ENCODE measurements at regions not wholly inside any gene's neighbourhood (a gene's known extent, or its start where the extent isn't known, plus 50 kb on each side); places are given as distances from the start of the nearest gene placed in this dataset.

DNA sequence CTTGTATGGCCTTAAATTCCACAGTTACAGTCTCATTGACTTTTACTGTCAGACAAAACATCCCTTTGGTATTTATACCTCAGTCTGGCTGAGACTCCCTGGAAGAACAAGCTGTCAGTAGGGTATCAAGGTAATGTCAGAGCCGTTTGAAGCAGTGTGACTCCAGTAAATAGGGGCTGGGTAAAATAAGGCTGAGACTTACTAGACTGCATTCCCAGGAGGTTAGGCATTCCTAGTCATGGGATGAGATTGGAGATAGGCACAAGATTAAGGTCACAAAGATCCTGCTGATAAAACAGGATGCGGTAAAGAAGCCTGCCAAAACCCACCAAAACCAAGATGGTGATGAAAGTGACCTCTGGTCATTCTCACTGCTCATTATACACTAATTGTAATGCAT is 219.5 kb upstream of the SKOR2 start:
- DNase-seq (ENCODE audit: low read depth in 2 of 2) = no peak

DNA sequence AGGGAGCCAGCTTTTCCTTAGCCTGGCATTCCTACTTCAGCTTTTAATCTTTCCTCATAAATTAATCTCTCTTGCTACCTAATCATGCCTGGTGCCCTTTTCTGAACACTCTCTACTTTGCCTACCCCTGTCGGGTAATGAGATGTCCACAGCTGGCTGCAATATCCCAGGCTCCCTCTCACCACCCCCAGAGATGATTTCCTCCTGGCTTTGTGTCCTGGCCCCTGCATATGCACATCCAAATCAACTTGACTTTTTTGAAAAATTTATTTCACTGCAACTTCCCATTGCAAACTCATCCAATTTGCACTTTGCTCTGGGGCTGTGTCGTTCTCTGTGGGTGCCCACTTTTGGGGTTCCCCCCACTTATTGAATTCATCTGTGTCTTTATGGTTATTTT is 218.1 kb upstream of the SKOR2 start:
- no peak for DNase-seq (ENCODE audit: low read depth in 2 of 2)

DNA sequence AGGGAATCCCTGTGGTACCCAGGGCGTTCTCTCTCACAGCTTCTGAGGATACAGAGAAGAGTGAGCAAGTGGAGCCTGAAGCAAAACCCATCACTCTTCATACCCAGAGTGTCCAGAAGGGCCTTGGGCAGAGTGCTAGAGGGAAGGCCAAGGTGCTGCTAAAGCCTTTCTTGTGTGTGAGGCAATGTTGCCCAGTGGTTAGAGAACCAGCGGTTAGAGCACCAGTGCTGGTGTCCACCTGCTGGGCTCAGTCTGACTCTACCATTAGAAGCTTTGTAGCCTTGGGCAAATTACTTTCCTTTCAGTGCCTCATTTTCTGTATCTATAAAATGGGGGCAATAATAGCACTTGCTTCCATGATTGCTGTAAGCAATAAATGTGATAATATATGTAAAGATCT is 210.5 kb upstream of the SKOR2 start:
- no peak for DNase-seq (ENCODE audit: low read depth in 2 of 2)

DNA sequence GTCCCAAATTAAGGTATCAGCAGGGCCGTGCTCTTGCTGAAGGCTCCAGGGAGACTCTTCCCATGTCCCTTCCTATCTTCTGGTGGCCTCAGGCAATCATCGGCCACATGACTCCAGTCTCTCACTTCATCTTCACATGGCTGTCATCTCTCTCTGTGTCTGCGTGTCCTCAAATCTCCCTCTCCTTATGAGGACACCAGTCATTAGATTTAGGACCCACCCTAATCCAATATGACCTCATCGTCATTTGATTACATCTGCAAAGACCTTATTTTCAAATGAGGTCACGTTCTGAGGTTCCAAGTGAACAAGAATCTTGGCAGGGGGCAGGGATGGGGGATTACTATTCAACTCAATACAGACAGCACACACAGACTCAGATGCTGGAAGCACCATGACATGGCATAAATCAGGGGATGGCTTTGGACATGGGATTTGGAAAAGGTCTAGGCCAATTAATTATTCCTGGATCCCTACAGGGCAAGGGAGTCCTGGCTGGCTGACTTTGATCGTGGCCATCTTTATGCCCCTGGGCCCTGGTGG is 210.0 kb upstream of the SKOR2 start:
- no peak for DNase-seq (ENCODE audit: low read depth in 2 of 2)

DNA sequence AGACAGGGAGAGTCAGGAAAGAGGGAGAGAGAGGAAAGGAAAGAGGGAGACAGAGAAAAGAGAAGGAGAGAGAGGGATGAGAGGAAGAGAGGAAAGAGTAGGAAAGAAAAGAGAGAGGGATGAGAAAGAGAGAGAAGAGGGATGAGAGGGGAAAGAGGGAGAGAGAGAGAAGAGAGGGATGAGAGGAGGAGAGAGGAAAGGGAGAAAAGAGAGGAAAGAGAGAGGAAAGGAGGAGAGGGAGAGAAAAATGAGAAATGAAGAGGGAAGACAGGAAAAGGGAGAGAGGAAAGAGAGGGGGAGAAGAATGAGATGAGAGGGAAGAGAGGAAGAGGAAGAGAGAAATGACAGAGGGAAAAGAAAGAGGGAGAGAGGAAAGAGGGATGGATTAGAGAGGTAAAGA is 207.0 kb upstream of the SKOR2 start:
- no peak for DNase-seq (ENCODE audit: low read depth in 2 of 2)

DNA sequence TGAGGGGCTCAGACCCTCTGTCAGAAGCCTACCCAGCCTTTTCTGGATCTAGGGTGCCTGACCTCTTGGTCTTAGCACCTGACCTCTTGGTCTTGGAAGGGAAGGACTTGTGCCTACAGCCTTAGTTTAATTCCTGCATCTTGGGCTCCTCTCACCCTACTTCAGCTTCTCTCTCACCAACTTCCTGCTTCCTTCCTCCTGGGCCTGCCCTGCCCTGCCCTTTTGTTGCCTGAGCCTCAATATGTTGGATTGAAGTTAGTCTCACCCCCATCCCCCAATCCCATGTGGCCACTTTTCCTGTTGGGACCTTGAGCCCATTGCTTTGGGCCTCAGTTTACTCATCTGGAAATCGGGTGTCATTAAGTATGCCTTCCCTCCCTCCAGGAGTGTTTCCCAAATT is 206.2 kb upstream of the SKOR2 start:
- no peak for DNase-seq (ENCODE audit: low read depth in 2 of 2)

DNA sequence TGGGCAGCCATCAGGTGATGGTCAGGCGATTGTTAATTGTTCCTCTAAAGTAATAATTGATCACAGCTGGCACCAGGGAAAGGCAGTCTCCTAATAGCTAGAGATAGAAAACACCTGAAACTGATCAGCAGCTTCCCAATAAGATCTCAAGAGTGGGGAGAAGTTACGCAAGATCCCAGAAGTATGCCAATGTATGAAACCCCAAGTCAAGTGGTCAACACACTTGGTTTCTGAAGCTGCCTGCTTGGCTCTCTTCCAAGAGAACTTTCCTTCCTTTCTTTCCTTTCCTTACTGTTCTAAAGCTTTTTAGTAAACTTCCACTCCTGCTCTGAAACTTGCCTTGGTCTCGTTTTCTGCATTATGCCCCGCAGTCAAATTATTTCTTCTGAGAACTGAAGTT is 201.6 kb upstream of the SKOR2 start:
- DNase-seq (ENCODE audit: low read depth in 2 of 2) = no peak

DNA sequence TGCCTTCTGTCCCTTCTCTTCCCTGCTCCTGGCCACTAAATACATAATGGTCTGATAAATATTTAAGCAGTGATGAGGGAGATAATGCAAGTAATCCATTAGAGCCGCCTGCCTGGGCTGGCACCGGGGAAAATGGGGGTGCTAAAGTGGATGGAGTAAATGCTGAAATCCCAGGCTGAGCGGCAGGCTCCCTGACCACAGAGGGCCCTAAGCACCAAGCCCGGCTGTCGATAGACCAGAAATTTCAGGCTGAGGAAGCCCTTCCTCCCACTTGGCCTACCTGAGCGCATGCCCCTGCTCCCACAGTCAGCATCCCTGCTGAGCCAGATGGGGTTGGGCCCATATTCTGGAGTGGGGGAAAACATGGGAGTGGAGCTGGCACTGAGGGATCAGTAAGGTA is 197.5 kb upstream of the SKOR2 start:
- DNase-seq (ENCODE audit: low read depth in 2 of 2) = no peak

DNA sequence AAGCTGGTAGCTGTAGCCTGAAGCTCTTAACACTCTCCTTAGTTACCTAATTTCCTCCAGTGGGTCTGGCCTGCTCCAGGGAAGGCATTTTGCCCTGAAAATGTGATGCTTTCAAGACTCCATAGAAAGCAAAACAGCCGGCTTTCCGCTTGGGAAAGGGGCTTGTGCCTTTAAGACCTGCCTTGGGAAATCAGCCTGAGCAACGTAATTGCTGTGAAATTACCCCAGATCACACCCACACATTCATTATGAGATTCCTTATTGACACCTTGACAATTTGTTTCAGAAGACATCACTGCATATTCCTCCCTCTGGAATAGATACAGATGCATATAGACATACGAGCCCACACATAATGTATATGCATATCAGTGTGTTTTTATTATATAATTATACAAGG is 190.5 kb upstream of the SKOR2 start:
- DNase-seq (ENCODE audit: low read depth in 2 of 2) = no peak

DNA sequence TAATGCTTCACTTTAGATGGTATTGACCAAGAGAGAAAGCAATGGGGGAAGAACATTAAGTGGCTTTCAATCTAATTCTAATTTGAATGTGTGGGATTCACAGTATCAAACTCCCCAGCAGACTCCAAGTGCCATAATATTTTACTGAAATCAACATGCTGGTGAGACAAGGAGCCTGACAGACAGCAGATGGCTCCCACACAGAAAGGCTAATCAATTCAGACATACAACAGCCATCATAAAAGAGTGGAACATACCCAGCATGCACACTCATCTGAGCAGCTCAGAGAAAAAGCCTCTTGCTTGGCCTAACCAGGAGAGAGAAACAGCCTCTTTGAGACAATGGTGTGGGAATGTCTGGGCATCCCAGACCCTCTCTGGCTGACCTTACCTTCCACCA is 186.5 kb upstream of the SKOR2 start:
- DNase-seq (ENCODE audit: low read depth in 2 of 2) = no peak

DNA sequence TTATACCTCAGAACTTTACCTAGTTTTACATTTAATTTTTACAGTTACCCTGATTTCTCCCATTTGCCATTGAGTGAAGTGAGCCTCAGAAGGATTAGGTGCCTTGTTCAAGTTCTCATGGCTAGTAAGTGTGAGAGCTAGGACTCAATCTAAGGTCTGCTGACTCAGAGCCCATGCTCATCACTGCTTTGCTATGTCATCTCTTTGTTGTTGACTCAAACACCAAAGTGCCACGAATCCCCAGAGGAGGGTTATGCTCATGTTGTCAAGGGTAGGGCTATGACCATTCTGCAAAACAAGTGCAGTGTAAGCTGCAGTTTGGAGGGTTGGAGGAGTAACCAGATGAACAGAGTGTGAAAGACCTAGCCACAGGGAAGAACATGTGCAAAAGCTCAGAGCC is 185.4 kb upstream of the SKOR2 start:
- no peak for DNase-seq (ENCODE audit: low read depth in 2 of 2)

DNA sequence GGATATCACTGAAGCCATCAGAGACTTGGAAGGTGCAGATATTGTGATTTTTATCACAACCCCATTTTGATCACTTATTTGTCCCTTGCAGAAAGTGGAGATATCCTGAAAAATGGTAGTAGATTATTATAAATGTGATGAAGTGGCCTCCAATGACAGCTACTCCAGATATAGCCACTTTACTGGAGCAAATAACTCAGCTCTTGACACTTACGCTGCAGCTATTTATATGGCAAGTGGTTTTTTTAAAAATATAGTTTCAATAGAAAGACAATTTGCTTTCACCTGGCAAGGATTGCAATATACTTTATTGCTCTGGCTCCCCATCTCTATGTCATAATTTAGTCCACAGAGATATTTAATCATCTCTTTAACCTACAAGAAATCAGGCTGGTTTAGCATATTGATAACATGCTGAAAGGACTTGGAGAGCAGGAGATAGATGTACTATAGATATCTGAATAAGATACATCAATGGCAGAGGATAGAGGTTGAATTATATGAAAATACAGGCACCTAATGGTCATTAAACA is 182.8 kb upstream of the SKOR2 start:
- no peak for DNase-seq (ENCODE audit: low read depth in 2 of 2)

DNA sequence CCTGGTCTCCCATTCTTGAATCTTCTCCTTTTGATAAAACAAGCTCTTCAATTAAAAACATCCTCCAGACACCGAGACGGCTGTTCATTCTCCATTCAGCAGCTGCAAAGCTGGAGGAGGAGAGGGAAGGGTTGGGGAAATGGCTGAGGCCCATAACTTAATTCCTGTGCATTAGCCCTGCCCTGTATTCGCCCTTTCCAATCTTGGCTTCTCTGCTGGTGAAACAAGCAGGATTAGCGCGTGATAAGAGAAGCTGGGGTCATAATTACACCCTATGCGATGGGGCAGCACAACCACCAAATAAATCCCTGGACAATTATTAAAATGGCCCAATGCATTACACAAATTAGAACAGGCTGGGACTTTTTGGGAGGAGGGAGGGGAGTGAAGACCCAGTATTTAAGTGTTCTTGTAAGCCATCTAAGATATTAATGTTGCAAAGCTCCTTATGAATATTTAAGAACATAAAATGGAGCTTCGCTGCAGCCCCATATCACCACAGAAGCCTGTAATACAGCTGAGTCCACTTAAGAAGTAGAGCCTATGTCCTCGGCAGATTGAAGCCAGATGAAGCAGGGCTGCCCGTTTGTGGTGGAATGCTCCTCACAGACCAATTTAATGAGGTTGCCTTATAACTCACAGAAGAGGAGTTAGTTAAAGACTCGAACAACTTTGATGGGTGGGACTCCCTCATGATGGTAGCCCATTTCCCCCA is 176.6 kb upstream of the SKOR2 start:
- no peak for DNase-seq (ENCODE audit: low read depth in 2 of 2)

DNA sequence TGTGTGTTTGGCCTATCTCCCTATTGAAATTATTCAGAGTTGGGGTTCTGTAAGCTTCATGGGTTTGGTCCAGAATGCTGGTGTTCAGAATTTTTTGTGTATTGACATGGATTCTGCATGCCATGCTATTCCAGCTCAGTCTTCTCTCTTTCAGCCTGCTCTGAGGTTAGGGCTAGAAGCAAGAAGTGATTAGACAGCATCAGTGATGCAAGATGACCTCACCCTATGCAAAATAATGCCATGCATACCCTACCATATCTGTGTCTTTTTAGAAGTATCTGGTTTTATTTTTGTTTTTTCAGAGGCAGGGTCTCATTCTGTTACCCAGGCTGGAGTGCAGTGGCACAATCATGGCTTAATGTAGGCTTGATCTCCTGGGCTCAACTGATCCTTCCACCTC is 175.6 kb upstream of the SKOR2 start:
- DNase-seq (ENCODE audit: low read depth in 2 of 2) = no peak

DNA sequence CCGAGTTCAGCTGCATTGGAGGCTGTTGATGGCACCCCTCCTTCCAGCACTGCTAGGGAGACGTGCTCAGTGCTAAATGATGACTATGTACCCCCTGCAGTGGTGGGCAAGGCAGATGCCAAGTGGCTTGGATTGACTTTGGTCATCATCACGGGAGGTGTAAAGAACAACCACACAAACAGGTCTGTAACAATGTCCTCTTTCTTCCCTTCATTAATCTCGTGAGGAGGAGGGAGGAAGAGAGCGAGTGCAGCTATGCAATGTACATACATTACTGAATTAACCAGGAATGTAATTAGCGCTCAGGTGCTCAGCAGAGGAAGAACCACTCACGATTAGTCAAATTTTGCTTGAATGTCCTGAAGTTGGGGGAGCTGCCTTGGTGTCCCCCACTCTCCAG is 173.9 kb upstream of the SKOR2 start:
- DNase-seq (ENCODE audit: low read depth in 2 of 2) = no peak

DNA sequence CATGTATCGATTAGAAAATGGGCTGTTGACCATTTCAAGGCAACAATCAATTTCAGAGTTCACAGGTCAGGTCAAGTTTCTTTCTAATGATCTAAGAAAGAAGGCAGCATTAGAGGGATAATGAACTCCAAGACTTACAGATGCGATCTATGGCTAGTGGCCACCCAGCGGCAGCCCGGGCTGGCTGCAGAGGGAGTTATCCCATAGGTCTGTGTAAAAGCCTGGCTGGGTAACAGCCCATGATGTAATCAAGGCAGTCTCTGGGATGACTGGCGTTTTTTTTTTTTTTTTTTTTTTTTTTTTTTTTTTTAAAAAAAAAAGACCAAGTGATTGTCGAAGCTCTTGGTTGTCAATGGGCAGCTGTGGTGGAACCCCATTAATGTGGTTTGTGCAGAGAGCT is 171.1 kb upstream of the SKOR2 start:
- DNase-seq (ENCODE audit: low read depth in 2 of 2) = no peak

DNA sequence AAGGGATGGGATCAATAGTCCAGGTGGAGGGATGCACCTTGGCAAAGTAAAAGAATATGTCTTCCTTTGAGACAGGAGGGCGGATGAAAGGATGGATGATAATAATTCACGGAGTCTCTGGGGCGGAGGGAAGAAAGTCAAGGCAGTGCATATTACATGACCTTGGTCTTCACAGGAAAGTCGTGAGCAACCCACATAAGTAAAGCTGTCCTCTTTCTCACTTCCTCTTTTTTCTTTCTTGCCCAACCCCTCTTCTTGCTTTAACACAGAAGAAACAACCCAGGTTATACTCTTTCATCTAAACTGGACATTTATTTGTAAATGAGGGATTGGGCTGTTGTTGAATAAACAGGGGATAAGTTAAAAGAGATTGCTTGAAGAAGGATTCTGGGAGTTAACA is 168.7 kb upstream of the SKOR2 start:
- no peak for DNase-seq (ENCODE audit: low read depth in 2 of 2)

DNA sequence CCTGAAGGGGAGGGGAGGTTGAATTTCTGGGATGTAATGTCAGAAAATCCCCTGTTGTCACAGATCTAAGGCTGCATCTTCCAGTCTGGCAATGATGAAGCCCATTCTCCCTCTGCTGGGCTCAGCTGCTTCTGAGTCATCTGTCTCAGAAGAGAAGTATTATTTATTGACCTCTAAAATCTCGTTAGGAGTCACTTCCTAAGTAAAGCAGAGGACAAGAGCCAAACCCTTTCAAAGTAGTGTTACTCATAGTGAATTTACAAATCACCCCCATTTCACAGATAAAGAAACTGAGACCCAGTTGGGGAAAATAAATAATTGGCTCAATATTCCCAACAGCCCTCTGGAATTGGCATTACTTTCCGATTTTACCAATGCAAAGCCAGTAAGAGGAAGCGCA is 167.3 kb upstream of the SKOR2 start:
- DNase-seq (ENCODE audit: low read depth in 2 of 2) = no peak

DNA sequence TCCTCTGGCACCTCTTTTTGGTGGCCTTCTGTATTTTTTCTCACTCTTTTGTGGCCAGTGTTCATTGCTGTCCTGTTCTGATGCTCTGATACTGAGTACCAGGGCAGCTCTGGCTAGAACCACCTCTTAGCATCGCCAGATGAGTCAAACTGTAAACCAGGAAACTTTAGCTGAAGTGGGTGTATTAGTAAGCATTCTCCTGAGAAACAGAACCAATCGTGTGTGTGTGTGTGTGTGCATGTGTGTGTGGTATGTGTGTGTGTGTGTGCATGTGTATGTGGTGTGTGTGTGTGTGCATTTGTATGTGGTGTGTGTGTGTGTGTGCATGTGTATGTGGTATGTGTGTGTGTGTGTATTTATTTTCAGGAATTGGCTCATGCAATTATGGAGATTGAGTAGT is 166.3 kb upstream of the SKOR2 start:
- no peak for DNase-seq (ENCODE audit: low read depth in 2 of 2)

DNA sequence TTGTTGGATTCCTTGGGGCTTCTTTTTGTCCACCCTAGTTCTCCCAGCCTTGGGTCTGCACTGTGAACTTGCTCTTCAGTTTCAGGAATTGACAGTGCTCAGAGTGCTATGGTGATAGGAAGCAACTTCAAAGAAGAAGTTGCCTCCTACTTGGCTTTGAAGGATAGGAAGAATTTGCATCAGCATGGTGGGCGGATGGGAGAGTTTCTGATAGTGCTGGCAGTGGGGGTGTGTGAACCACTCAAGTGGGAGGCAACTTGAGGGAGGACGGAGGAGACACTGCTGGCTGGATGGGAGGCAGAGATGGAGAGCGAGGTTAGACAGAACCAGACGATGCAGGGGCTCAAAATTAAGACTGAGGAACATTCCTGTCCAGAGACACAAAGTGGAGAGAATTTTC is 164.4 kb upstream of the SKOR2 start:
- DNase-seq (ENCODE audit: low read depth in 2 of 2) = no peak

DNA sequence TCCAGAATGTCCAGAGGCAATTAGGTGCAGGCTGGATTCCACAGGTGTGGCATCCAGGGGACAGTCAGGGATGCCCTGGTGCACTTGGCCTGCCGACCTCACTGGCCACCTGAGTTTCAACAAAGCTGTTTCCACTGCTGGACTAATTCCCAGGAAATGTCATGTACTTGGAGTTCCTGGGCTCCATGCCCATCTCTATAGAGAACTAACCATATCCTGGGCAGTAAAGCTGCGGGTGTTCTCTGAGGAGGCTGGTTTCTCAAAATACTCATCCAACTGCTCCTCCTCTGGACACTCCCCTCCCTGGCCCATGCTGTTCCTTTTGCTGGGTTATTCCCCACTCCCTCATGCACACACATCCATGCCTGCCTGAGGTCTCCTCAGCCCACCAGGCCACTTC is 161.9 kb upstream of the SKOR2 start:
- DNase-seq (ENCODE audit: low read depth in 2 of 2) = no peak

DNA sequence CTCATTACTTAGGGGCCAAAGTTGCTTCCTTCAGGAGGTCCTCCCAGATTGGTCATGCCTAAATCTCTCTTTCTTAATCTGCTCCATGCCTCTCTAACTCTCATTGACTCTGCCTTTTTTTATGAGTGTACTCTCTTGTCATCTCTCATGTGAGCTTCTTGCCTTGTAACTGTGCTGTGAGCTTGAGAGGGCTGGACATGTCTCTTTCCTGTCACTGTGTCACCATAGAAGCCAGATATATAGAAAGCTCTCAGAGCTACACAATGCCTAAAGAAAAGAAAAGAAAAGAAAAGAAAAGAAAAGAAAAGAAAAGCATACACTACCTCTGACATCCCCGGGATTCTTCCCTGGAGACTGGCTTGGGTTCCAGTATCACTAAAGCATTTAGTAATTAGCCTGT is 161.5 kb upstream of the SKOR2 start:
- DNase-seq (ENCODE audit: low read depth in 2 of 2) = no peak

DNA sequence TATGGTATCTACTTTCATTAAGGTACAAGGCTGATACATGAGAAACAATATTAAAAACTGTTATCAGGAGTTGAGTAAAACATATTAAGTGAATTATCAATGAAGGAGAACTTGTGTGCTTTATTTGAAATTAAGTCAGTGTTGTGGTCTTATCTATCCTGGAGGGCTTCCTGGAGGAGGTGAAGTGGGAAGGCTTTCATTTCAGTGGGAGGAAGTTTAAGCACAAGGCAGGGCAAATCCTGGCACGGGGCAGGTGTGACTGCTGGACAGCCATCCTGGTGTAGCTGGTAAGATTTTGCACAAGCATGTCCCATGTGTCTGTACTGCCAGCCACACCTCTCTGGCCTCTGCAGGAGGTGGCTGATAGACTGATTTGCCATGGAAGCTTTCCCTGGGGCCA is 159.7 kb upstream of the SKOR2 start:
- DNase-seq (ENCODE audit: low read depth in 2 of 2) = no peak

DNA sequence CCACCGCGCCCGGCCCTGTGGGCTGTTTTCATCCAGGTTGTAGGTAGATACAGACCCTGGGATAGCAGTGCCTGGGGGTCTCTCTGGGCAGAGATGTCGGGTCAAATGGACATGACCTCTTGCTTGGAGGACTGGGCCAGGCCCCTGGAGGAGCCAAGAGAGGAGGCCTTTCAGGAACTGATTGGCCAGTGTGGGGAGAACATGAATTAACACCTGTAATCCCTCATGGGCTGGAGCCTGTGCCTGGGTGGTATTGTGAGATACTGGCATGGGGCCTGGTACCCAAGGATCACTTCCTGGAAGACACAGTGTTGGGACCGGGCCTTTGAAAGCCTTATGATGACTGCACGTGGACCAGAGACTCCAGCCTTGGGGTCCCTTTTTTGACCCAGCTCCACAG is 158.7 kb upstream of the SKOR2 start:
- DNase-seq (ENCODE audit: low read depth in 2 of 2) = no peak
